MM.1S (cell line): ENCODE measurements at regions not wholly inside any gene's neighbourhood (a gene's known extent, or its start where the extent isn't known, plus 50 kb on each side); places are given as distances from the start of the nearest gene placed in this dataset.

ENCODE experiments used
- DNase-seq: peaks from one replicate; pipeline ENCODE4 v3.0.0-alpha.2; 2015
- H2AFZ ChIP-seq: fragments of 300-600 bp; sonication (generic); 2 replicates; pipeline ENCODE4 v1.6.0; 2016; ENCODE audit warnings: antibody characterized with exemption, low read length
- H3F3A ChIP-seq: fragments of 300-600 bp; sonication (generic); 2 replicates; pipeline ENCODE4 v1.6.1; 2016; ENCODE audit warnings: mild to moderate bottlenecking, antibody characterized with exemption, low read length, moderate library complexity, mixed read lengths; ENCODE audit not compliant: insufficient read depth
- H3K27ac ChIP-seq: fragments of 300-600 bp; sonication (generic); 2 replicates; pipeline ENCODE4 v1.5.1; 2016; ENCODE audit warnings: mild to moderate bottlenecking, low read length
- H3K27me3 ChIP-seq: fragments of 300-600 bp; sonication (generic); replicated peaks from 2 replicates; pipeline ENCODE4 v1.6.0; 2016; ENCODE audit warnings: low read length; ENCODE audit not compliant: insufficient read depth
- H3K36me3 ChIP-seq: fragments of 300-600 bp; sonication (generic); replicated peaks from 2 replicates; pipeline ENCODE4 v1.6.1; 2016; ENCODE audit warnings: mild to moderate bottlenecking, low read length, mixed read lengths; ENCODE audit not compliant: insufficient read depth
- H3K4me1 ChIP-seq: fragments of 300-600 bp; sonication (generic); 2 replicates; pipeline ENCODE4 v1.6.1; 2016; ENCODE audit warnings: low read length, mixed read lengths
- H3K4me2 ChIP-seq: fragments of 300-600 bp; sonication (generic); 2 replicates; pipeline ENCODE4 v1.6.0; 2016; ENCODE audit warnings: low read depth, low read length
- H3K4me3 ChIP-seq: fragments of 300-600 bp; sonication (generic); 2 replicates; pipeline ENCODE4 v1.5.1; 2016; ENCODE audit warnings: low read length, mixed read lengths
- H3K79me2 ChIP-seq: fragments of 300-600 bp; sonication (generic); 2 replicates; pipeline ENCODE4 v1.6.1; 2016; ENCODE audit warnings: mixed run types, low read length, mixed read lengths
- H3K9ac ChIP-seq: fragments of 300-600 bp; sonication (generic); 2 replicates; pipeline ENCODE4 v1.6.1; 2016; ENCODE audit warnings: low read length, mixed read lengths
- H3K9me2 ChIP-seq: fragments of 300-600 bp; sonication (generic); replicated peaks from 2 replicates; pipeline ENCODE4 v1.6.1; 2016; ENCODE audit warnings: mild to moderate bottlenecking, low read length, mixed read lengths; ENCODE audit not compliant: insufficient read depth
- H3K9me3 ChIP-seq: fragments of 300-600 bp; sonication (generic); replicated peaks from 2 replicates; pipeline ENCODE4 v1.6.1; 2016; ENCODE audit warnings: mild to moderate bottlenecking, low read length, mixed read lengths; ENCODE audit not compliant: insufficient read depth
- H4K20me1 ChIP-seq: fragments of 300-600 bp; sonication (generic); 2 replicates; pipeline ENCODE4 v1.6.1; 2016; ENCODE audit warnings: mild to moderate bottlenecking, low read length, moderate library complexity, mixed read lengths; ENCODE audit not compliant: insufficient read depth
- EZH2 ChIP-seq: fragments of 300-600 bp; sonication (generic); optimal IDR thresholded peaks from 2 replicates; pipeline ENCODE3; 2017; ENCODE audit warnings: low read depth, mild to moderate bottlenecking, antibody characterized with exemption, low read length, mixed read lengths
- EZH2phosphoT487 ChIP-seq: fragments of 300-600 bp; sonication (generic); IDR thresholded peaks from 2 replicates; pipeline ENCODE4 v1.6.1; 2018; ENCODE audit warnings: antibody characterized with exemption, low read length
- TF ChIP-seq, protein P1 (sequence below): fragments of 300-600 bp; sonication (generic); IDR thresholded peaks from 2 replicates; pipeline ENCODE4 v1.5.1; 2016; ENCODE audit warnings: antibody characterized with exemption, low read length, mixed read lengths

- Histone ChIP-seq H3K9ac (no peak overlapping the region), H3K4me2 (no peak overlapping the region), H2AFZ (no peak overlapping the region), H3K36me3 (no peaks in the 10 kb centered on the region), H3K9me2 (no peaks in the 10 kb centered on the region), H3K27ac (no peak overlapping the region), H3K79me2 (no peaks in the 10 kb centered on the region), H3K9me3 (no peaks in the 10 kb centered on the region), H3F3A (no peaks in the 10 kb centered on the region), H3K4me3 (no peak overlapping the region), H3K4me1 (no peaks in the 10 kb centered on the region), H4K20me1 (no peaks in the 10 kb centered on the region), H3K27me3 (no peaks in the 10 kb centered on the region)
- TF ChIP-seq EZH2phosphoT487, result no peak
- TF ChIP-seq, protein P1, sequence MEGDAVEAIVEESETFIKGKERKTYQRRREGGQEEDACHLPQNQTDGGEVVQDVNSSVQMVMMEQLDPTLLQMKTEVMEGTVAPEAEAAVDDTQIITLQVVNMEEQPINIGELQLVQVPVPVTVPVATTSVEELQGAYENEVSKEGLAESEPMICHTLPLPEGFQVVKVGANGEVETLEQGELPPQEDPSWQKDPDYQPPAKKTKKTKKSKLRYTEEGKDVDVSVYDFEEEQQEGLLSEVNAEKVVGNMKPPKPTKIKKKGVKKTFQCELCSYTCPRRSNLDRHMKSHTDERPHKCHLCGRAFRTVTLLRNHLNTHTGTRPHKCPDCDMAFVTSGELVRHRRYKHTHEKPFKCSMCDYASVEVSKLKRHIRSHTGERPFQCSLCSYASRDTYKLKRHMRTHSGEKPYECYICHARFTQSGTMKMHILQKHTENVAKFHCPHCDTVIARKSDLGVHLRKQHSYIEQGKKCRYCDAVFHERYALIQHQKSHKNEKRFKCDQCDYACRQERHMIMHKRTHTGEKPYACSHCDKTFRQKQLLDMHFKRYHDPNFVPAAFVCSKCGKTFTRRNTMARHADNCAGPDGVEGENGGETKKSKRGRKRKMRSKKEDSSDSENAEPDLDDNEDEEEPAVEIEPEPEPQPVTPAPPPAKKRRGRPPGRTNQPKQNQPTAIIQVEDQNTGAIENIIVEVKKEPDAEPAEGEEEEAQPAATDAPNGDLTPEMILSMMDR, result peak; percentile 17; the same call in 1 of the 2 replicates
- no peak for DNase-seq
Observed at GRCh38 chr2:199602271-199602895, 144.6 kb upstream of the SATB2 start.

DNA sequence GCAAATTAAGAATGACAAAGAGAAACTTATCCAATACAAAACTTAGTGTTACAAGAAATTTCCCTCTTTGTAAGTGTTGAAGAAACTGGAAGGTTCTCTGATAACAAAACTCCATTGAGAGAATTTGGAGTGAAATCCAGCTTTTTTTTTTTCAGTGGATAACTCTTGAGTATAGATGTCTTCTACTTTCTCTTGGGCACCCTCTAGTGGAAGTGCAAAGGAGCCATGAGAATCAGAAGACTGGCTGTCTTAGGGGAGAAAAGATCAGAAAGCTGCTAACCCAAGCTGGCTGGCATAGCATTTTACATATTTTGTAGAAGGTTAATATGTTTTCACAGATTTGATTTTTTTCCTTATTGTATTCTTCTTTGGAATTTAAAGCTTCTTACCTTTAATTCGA lies 138.8 kb upstream of the SATB2 start:
- no peaks in the 10 kb centered on the region for H4K20me1 ChIP-seq
- DNase-seq, result peak; percentile 32
- no peaks in the 10 kb centered on the region for H3K4me1 ChIP-seq
- no peak overlapping the region for H3K9ac ChIP-seq
- no peaks in the 10 kb centered on the region for H3K27me3 ChIP-seq
- H3K4me2 ChIP-seq, result no peak overlapping the region
- no peaks in the 10 kb centered on the region for H3K9me2 ChIP-seq
- H3K79me2 ChIP-seq, result no peaks in the 10 kb centered on the region
- no peaks in the 10 kb centered on the region for H3K36me3 ChIP-seq
- H3K9me3 ChIP-seq, result no peaks in the 10 kb centered on the region
- no peak overlapping the region for H3K4me3 ChIP-seq
- TF ChIP-seq EZH2phosphoT487 (no peak), EZH2 (no peak)
- TF ChIP-seq, protein P1, result peak; percentile 60
- no peak overlapping the region for H3K27ac ChIP-seq
- H3F3A ChIP-seq, result no peaks in the 10 kb centered on the region
- H2AFZ ChIP-seq, result no peak overlapping the region

DNA sequence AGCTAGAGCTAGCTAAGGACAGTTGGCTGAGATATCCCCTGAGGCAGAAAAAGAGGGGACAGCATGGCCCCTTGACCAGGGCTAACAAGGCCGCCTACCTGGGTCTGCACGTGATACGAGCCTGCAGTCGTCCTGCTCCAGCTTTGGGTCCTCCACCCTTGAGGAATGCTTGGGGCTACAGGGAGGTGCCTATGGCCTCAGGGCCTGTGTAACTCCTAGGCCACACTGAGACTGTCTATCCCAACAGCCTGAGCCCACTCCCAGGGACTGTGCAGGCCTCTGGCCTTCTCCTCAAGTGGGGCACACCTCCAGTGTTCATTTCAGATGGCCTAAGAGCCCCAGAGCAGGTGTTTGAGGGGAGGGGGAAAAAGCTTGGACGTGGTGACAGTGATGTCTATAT lies 136.7 kb upstream of the SATB2 start:
- no peak for DNase-seq
- no peaks in the 10 kb centered on the region for H3K9me2 ChIP-seq
- H3K9ac ChIP-seq, result no peak overlapping the region
- no peak overlapping the region for H3K27ac ChIP-seq
- H3K4me1 ChIP-seq, result no peaks in the 10 kb centered on the region
- H3F3A ChIP-seq, result no peaks in the 10 kb centered on the region
- H3K4me3 ChIP-seq, result no peak overlapping the region
- no peaks in the 10 kb centered on the region for H3K27me3 ChIP-seq
- no peak overlapping the region for H3K4me2 ChIP-seq
- TF ChIP-seq, protein P1, result no peak
- TF ChIP-seq EZH2, result no peak
- no peaks in the 10 kb centered on the region for H3K9me3 ChIP-seq
- no peaks in the 10 kb centered on the region for H3K79me2 ChIP-seq
- H3K36me3 ChIP-seq, result no peaks in the 10 kb centered on the region
- H4K20me1 ChIP-seq, result no peaks in the 10 kb centered on the region
- H2AFZ ChIP-seq, result no peak overlapping the region
